ENCODE measurements at regions not wholly inside any gene's neighbourhood (a gene's known extent, or its start where the extent isn't known, plus 50 kb on each side); places are given as distances from the start of the nearest gene placed in this dataset.

DNA sequence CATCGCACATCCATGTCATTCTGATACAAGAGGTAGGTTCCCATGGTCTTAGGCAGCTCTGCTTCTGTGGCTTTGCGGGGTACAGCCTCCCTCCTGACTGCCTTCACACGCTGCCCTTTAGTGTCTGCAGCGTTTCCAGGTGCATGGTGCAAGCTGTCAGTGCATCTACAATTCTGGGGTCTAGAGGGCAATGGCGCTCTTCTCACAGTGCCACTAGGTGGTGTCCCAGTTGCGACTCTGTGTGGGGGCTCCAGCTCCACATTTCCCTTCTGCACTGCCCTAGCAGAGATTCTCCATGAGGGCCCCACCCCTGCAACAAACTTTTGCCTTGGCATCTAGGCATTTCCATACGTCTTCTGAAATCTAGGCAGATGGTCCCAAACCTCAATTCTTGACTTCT, 138.2 kb upstream of the BRINP3 start:
- Histone ChIP-seq H2AFZ (ENCODE audit: low read length) (no peak overlapping the region), H4K20me1 (ENCODE audit: control insufficient read depth, extremely low read depth, insufficient read depth, low read length) (no peaks in the 10 kb centered on the region), H3K9me3 (ENCODE audit: control insufficient read depth, insufficient read depth, low read depth, low read length) (no peaks in the 10 kb centered on the region), H3K27ac (ENCODE audit: insufficient read depth, low read length) (no peak overlapping the region), H3K36me3 (ENCODE audit: control insufficient read depth, insufficient read depth, low read length) (no peaks in the 10 kb centered on the region), H3K4me2 (ENCODE audit: extremely low read depth, insufficient read depth, low read length) (no peak overlapping the region), H3K4me1 (ENCODE audit: control insufficient read depth, extremely low read depth, insufficient read depth, low read length) (no peaks in the 10 kb centered on the region), H3K27me3 (ENCODE audit: control insufficient read depth, insufficient read depth, low read length) (no peaks in the 10 kb centered on the region), H3K4me3 (replicated peaks in 1 of 4; ENCODE audit: control extremely low read depth in 1 of 4, insufficient read depth in 1 of 4, low read depth in 3 of 4, low read length in 4 of 4) (no peak overlapping the region), H3K79me2 (ENCODE audit: control insufficient read depth, insufficient read depth, low read length) (no peaks in the 10 kb centered on the region), H3K9ac (ENCODE audit: insufficient read depth, low read length) (no peak overlapping the region)
- TF ChIP-seq, protein P1, sequence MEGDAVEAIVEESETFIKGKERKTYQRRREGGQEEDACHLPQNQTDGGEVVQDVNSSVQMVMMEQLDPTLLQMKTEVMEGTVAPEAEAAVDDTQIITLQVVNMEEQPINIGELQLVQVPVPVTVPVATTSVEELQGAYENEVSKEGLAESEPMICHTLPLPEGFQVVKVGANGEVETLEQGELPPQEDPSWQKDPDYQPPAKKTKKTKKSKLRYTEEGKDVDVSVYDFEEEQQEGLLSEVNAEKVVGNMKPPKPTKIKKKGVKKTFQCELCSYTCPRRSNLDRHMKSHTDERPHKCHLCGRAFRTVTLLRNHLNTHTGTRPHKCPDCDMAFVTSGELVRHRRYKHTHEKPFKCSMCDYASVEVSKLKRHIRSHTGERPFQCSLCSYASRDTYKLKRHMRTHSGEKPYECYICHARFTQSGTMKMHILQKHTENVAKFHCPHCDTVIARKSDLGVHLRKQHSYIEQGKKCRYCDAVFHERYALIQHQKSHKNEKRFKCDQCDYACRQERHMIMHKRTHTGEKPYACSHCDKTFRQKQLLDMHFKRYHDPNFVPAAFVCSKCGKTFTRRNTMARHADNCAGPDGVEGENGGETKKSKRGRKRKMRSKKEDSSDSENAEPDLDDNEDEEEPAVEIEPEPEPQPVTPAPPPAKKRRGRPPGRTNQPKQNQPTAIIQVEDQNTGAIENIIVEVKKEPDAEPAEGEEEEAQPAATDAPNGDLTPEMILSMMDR (conservative IDR thresholded peaks at IDR 0.05 in 1 of 2, IDR thresholded peaks at IDR 0.05 in 1 of 2; ENCODE audit: low read depth in 1 of 2, low read length in 2 of 2), result no peak
- TF ChIP-seq EZH2 (IDR thresholded peaks at IDR 0.05; ENCODE audit: low read length, missing control alignments), result no peak
- DNase-seq (ENCODE audit: low read depth in 2 of 2), result no peak

DNA sequence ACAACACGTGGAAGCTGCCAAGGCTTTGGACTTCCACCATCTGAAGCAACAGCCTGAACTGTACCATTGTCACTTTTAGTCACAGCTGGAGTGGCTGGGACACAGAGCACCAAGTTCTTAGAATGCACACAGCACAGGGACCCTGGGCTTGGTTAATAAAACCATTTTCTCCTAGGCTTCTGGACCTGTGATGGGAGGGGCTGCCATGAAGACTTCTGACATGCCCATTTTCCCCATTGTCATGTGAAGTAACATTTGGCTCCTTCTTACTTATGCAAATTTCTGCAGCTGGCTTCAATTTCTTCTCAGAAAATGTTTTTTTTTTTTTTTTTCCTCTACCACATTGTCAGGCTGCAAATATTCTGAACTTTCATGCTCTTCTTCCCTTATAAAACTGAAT, 138.6 kb upstream of the BRINP3 start:
- TF ChIP-seq, protein P1 (conservative IDR thresholded peaks at IDR 0.05 in 1 of 2, IDR thresholded peaks at IDR 0.05 in 1 of 2; ENCODE audit: low read depth in 1 of 2, low read length in 2 of 2), result no peak
- TF ChIP-seq EZH2 (IDR thresholded peaks at IDR 0.05; ENCODE audit: low read length, missing control alignments), result no peak
- no peak overlapping the region for H3K4me2 ChIP-seq (ENCODE audit: extremely low read depth, insufficient read depth, low read length)
- no peaks in the 10 kb centered on the region for H3K9me3 ChIP-seq (ENCODE audit: control insufficient read depth, insufficient read depth, low read depth, low read length)

DNA sequence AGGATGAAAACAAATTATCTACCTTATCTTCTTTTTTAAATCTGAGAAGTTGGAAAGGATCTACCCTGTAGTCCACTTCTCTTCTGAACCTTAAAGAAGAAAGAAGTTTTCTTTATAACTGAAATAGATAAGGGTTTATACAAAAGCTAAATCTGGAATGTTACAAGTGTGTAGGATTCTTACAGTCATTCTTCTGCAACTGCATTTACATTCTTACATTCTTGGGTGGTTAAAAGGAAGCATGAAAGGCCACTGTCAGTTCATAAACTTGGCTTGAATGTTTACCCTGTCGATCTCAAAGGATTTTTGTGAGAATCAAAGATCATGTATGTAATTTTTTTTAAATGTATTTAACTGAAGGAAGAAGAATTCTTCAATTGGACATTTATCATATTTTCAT, 142.1 kb upstream of the BRINP3 start:
- Histone ChIP-seq H3K9ac (ENCODE audit: insufficient read depth, low read length) (no peak overlapping the region), H3K4me2 (ENCODE audit: extremely low read depth, insufficient read depth, low read length) (no peak overlapping the region), H3K27me3 (ENCODE audit: control insufficient read depth, insufficient read depth, low read length) (no peaks in the 10 kb centered on the region), H3K36me3 (ENCODE audit: control insufficient read depth, insufficient read depth, low read length) (no peaks in the 10 kb centered on the region), H2AFZ (ENCODE audit: low read length) (no peak overlapping the region), H3K4me1 (ENCODE audit: control insufficient read depth, extremely low read depth, insufficient read depth, low read length) (no peaks in the 10 kb centered on the region), H3K27ac (ENCODE audit: insufficient read depth, low read length) (no peak overlapping the region), H3K9me3 (ENCODE audit: control insufficient read depth, insufficient read depth, low read depth, low read length) (no peaks in the 10 kb centered on the region), H4K20me1 (ENCODE audit: control insufficient read depth, extremely low read depth, insufficient read depth, low read length) (no peaks in the 10 kb centered on the region), H3K4me3 (replicated peaks in 1 of 4; ENCODE audit: control extremely low read depth in 1 of 4, insufficient read depth in 1 of 4, low read depth in 3 of 4, low read length in 4 of 4) (no peak overlapping the region), H3K79me2 (ENCODE audit: control insufficient read depth, insufficient read depth, low read length) (no peaks in the 10 kb centered on the region)
- peak in 1 of 2 donors; percentile 30 for DNase-seq (ENCODE audit: low read depth in 2 of 2)
- TF ChIP-seq, protein P1 (conservative IDR thresholded peaks at IDR 0.05 in 1 of 2, IDR thresholded peaks at IDR 0.05 in 1 of 2; ENCODE audit: low read depth in 1 of 2, low read length in 2 of 2), result no peak
- TF ChIP-seq EZH2 (IDR thresholded peaks at IDR 0.05; ENCODE audit: low read length, missing control alignments), result no peak

More for the DNA sequence above, 138.6 kb upstream of the BRINP3 start:
- no peaks in the 10 kb centered on the region for H3K79me2 ChIP-seq (ENCODE audit: control insufficient read depth, insufficient read depth, low read length)
- DNase-seq (ENCODE audit: low read depth in 2 of 2), result no peak
- no peaks in the 10 kb centered on the region for H3K36me3 ChIP-seq (ENCODE audit: control insufficient read depth, insufficient read depth, low read length)
- H4K20me1 ChIP-seq (ENCODE audit: control insufficient read depth, extremely low read depth, insufficient read depth, low read length), result no peaks in the 10 kb centered on the region
- no peaks in the 10 kb centered on the region for H3K27me3 ChIP-seq (ENCODE audit: control insufficient read depth, insufficient read depth, low read length)
- no peak overlapping the region for H3K9ac ChIP-seq (ENCODE audit: insufficient read depth, low read length)
- no peaks in the 10 kb centered on the region for H3K4me1 ChIP-seq (ENCODE audit: control insufficient read depth, extremely low read depth, insufficient read depth, low read length)
- H3K4me3 ChIP-seq (replicated peaks in 1 of 4; ENCODE audit: control extremely low read depth in 1 of 4, insufficient read depth in 1 of 4, low read depth in 3 of 4, low read length in 4 of 4), result no peak overlapping the region
- no peak overlapping the region for H2AFZ ChIP-seq (ENCODE audit: low read length)
- no peak overlapping the region for H3K27ac ChIP-seq (ENCODE audit: insufficient read depth, low read length)

All from fibroblast of lung (primary cell).